GM10248 (cell line): ENCODE measurements at regions not wholly inside any gene's neighbourhood (a gene's known extent, or its start where the extent isn't known, plus 50 kb on each side); places are given as distances from the start of the nearest gene placed in this dataset.

Source experiments
- CTCF ChIA-PET: fragments of 300-600 bp; sonication (Branson Sonifier 250); formaldehyde crosslinking; extraction: SDS; loops from one replicate; lab custom pipeline; 2021; ENCODE audit warnings: antibody characterized with exemption; lab: Yijun Ruan, JAX
- POLR2A ChIA-PET: fragments of 350-650 bp; sonication (Branson Sonifier 250); formaldehyde crosslinking; extraction: SDS; loops from one replicate; lab custom pipeline; 2020; ENCODE audit warnings: antibody characterized with exemption; lab: Yijun Ruan, JAX
- DNase-seq: peaks from one replicate; pipeline ENCODE4 v3.0.0; 2012; ENCODE audit errors: extremely low spot score
- TF ChIP-seq, protein P1 (sequence below): IDR thresholded peaks from 2 replicates; pipeline ENCODE4 v1.5.1; 2012; ENCODE audit warnings: mild to moderate bottlenecking, low read depth; ENCODE audit errors: extremely low read depth, missing control alignments, control extremely low read depth

DNA sequence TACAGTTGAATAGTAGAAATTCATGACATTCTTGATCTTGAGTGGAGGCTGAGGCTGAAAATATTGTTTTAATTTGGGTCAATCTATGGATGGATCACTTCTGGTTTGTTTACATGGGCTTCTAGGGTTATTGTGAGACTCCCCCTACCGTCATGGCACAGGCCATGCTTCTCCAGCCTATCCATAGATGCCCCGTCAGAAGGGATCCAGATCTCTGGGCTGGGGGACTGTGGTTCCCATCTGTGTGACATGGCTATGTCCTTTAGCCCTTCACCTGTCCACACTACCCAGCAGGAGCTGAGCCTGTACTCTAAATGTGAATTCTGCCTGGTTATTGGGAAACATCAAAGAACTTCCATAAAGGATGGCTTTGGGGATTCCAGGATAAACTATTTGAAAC is 160.4 kb downstream of the ABCC12 start:
- ChIA-PET POLR2A (no interaction called here), CTCF (no interaction called here)
- no peak for DNase-seq
- TF ChIP-seq, protein P1, sequence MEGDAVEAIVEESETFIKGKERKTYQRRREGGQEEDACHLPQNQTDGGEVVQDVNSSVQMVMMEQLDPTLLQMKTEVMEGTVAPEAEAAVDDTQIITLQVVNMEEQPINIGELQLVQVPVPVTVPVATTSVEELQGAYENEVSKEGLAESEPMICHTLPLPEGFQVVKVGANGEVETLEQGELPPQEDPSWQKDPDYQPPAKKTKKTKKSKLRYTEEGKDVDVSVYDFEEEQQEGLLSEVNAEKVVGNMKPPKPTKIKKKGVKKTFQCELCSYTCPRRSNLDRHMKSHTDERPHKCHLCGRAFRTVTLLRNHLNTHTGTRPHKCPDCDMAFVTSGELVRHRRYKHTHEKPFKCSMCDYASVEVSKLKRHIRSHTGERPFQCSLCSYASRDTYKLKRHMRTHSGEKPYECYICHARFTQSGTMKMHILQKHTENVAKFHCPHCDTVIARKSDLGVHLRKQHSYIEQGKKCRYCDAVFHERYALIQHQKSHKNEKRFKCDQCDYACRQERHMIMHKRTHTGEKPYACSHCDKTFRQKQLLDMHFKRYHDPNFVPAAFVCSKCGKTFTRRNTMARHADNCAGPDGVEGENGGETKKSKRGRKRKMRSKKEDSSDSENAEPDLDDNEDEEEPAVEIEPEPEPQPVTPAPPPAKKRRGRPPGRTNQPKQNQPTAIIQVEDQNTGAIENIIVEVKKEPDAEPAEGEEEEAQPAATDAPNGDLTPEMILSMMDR = no peak

DNA sequence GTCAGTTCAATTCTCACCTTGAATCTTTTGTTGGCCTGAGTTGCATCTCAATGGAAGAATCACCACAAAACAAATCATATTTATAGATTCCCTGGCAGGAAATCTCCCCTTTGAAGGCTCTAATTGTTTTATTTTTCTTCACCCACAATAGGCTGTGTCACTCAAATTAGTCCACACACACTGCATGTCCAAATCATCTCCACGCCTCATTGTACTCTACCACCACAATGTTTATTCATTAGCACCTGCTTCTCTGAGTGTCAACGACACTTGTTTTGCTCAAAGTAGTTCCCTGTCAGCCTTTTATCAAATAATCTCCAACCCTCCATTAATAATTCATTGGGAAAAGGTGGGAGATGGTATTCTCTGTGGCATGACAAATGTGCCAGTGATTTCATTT is 164.3 kb downstream of the ABCC12 start:
- ChIA-PET POLR2A (no interaction called here), CTCF (no interaction called here)
- TF ChIP-seq, protein P1 = no peak
- DNase-seq = no peak

DNA sequence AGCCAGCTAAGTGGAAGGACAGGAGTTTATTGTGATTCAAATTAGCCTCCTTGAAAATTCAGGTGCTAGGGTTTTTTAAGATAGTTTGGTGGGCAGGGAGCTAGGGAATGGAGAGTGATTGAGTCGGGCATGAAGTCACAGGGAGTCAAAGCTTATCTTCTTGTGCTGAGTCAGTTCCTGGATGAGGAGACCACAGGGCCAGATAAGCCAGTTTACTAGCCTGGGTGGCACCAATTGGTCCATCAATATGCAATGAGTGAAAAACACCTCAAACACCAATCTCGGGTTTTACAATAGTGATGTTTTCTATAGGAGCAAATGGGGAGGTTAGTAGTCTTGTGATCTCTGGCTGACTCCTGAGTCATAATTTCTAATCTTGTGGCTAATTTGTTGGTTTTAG is 165.1 kb downstream of the ABCC12 start:
- ChIA-PET POLR2A (no interaction called here), CTCF (interaction anchor here (1.7 kb wide), 1 partner anchor 64 kb away, joined by 3 read pairs; no protein-coding TSS in a partner anchor)
- DNase-seq = no peak
- TF ChIP-seq, protein P1 = no peak

DNA sequence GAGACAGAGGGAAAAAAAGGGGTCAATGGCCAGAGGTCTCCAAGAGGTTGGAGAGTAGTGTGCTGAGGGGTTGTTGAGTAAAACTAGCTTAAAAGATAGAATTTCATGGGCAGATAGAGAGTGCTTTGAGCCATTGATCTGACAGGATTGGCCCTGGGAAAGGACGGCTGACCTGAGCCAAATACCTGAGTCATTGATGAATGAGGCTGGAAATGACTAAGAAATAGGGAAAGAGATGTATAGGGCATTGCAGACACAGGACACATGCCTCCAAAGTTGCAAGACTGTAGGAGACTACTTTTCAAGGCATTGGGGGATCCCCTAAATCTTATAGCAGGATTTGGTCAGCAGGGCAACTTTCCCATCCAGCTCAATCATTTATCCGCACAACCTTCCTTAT is 168.7 kb downstream of the ABCC12 start:
- ChIA-PET POLR2A (no interaction called here), CTCF (interaction anchor here (0.9 to 1.6 kb wide), 2 partner anchors 8 to 22 kb away, joined by 3 to 4 read pairs; no protein-coding TSS in a partner anchor)
- TF ChIP-seq, protein P1 = no peak
- DNase-seq = no peak

DNA sequence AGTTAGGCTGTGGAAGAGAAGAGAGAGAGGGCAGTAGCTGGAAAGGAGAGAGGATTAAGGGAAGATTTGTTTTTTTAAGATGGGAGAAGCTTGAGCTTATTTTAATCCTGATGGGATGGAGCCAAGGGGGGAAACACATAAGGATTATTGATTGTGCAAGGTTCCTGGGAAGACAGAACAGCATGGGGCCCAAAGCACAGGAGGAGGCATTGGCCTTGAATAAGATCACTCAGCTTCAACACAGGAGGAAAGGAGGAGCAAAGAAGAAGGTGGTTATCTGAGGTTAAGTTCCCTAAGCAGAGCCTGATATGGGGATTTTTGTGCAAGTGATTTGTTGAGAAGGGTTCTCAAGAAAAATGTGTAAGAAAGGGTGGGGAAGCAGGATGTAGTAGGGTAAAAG is 169.8 kb downstream of the ABCC12 start:
- ChIA-PET CTCF (no interaction called here), POLR2A (no interaction called here)
- DNase-seq = no peak
- TF ChIP-seq, protein P1 = no peak

DNA sequence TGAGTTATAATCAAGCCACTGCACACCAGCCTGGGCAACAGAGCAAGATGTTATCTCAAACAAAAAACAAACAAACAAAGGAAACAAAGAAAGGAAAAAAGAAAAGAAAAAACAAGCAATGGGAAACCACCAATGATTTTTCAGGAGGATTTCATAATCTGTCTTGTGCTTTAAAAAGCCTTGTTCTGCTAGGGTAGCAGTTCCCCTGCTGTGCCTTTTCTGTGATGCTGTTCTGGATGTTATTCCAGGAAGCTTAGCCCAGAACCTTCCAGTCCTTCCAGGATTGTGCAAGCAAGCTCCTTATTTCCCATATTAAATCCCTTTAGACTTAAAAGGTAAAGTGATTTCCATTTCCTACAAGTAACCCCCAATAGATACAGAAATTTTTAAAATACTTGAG is 171.1 kb downstream of the ABCC12 start:
- POLR2A ChIA-PET = no interaction called here
- TF ChIP-seq, protein P1 = no peak
- CTCF ChIA-PET = no interaction called here
- no peak for DNase-seq
